NCI-H2107 (cell line): ENCODE measurements at regions not wholly inside any gene's neighbourhood (a gene's known extent, or its start where the extent isn't known, plus 50 kb on each side); places are given as distances from the start of the nearest gene placed in this dataset.
"Not testable (repeated sequence)": the region's sequence is repeated elsewhere in the genome, so short reads cannot be mapped to it uniquely, and the experiment has no call there.

Experiments
- DNase-seq: peaks from one replicate; lab custom pipeline; 2025; lab: John Stamatoyannopoulos, UW

DNA sequence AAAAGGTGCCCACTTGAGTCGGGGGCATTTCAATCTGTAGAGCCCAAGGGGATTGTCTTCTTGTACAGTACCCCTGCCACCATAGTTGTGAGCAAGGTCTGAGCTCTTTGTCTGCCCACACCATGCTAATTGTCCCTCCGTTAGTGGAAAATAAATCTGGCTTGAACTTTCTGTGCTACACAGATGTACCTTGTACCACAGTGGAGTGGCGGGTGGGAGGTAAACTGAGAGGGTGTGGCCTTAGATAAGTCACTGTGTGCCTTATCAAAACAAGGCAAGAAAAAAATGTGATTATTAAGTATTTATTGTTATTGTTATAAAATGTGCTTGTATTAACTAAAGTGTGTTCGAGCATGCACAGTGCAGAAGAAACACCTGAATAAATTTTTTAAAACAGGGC is 242.9 kb upstream of the C2CD4B start:
- DNase-seq, result no peak

DNA sequence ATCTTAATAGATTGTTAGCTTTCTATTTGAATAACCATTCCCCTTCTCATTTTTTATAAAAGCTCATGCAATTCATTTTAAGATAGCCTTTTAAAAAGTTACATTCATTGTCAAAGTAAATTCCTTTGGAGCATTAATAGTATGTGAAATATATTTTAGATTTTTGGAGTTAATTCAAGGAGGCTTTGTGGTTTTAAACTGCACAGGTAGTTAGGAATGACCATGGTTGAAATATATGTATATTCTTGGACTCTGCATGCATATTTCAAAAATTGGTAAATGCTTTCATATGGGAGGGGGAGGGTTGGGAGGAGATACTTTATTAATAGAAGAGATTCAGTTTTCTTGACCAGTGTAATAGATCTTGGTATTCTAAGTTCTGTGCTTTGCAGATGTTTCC is 244.4 kb upstream of the C2CD4B start:
- no peak for DNase-seq

DNA sequence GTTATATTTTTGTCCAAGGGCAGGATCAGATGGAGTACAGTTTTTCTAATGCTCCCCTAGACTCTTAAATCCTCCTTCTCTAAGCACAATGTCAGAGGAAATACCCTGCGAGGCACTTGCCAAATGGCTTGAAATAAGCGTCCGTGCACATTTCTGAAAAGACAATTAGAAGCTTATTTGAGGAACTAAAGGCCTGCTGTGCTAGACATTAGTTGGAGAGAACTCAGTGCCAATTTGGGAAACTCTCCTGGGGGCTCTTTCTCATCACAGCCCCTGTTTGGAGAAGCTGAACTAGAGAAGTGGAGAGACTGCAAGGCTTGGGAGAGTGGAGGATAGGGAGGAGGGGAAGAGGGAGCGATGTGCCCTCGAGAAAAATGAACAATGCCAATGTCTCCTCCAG is 247.6 kb upstream of the C2CD4B start:
- DNase-seq, result no peak

- no peak for DNase-seq
These were observed 248.1 kb upstream of the C2CD4B start for GRCh38 chr15:62413153-62413552.

DNA sequence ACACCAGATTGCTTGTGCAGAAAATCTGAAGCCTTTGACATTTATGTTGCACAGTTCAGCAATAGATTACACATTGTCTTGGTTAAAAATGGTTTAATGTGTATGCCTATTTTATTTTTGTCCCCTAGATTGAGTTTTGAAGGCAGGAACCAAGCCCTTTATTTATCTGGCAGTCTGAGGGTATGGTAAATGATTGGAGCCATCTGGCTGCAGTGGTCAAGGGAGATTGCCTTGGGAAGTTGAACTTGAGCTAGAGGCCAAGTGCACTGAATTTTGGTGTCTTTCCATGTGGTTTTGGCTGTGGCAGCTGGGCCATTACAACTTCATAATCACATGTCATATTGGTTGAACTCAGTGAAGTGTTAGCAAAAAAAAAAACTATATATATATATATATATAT is 248.7 kb upstream of the C2CD4B start:
- no peak for DNase-seq

- no peak for DNase-seq
These were observed 250.4 kb upstream of the C2CD4B start for GRCh38 chr15:62415498-62415897.

- DNase-seq, result no peak
These were observed 251.4 kb upstream of the C2CD4B start for GRCh38 chr15:62416526-62416925.

DNA sequence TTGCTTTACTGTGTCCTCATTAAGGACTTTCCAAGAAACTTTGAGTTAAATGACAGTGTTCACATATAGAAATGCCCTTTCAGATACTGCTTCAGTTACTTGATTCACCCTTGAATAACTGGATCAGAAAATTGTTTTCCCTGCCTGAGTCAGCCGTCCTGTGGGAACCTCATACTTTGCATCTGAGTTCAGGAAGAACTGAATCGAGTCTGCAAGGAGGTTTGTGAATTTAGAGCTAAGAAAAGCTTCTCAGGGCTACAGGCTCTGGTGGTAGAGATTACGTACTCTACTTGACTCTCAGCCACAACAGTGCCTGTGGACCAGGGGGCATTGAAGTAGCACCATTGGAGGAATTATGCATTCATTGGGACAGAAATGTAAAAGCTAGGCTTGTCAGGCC is 252.4 kb upstream of the C2CD4B start:
- DNase-seq, result no peak

DNA sequence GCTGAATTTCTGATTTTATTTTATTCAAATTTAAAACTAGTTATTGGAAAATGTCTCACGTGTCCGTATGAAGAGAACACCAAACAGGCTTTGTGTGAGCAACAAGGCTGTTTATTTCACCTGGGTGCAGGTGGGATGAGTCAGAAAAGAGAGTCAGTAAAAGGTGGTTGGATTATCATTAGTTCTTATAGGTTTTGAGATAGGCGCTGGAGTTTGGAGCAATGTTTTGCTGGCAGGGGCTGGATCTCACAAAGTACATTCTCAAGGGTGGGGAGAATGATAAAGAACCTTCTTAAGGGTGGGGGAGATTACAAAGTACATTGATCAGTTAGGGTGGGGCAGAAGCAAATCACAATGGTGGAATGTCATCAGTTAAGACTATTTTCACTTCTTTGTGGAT is 253.4 kb upstream of the C2CD4B start:
- not testable (repeated sequence) for DNase-seq

GRCh38 chr15:62419192-62419591 is 254.1 kb upstream of the C2CD4B start:
- DNase-seq, result no peak

DNA sequence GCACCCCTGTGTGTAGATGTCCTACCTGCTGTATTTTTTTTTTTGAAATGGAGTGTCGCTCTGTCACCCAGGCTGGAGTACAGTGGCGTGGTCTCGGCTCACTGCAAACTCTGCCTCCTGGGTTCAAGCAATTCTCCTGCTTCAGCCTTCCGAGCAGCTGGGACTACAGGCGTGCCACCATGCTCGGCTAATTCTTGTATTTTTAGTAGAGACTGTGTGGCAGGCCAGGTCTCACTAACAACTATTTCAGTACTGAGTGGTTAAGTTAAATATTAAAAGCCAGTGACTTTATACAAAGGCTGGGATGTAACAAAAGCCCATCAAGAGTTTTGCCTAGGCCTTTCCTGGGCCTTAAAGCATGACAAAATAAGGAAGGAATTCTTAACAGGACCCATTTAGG is 255.3 kb upstream of the C2CD4B start:
- not testable (repeated sequence) for DNase-seq

- no peak for DNase-seq
These were observed 256.2 kb upstream of the C2CD4B start for GRCh38 chr15:62421289-62421688.

DNA sequence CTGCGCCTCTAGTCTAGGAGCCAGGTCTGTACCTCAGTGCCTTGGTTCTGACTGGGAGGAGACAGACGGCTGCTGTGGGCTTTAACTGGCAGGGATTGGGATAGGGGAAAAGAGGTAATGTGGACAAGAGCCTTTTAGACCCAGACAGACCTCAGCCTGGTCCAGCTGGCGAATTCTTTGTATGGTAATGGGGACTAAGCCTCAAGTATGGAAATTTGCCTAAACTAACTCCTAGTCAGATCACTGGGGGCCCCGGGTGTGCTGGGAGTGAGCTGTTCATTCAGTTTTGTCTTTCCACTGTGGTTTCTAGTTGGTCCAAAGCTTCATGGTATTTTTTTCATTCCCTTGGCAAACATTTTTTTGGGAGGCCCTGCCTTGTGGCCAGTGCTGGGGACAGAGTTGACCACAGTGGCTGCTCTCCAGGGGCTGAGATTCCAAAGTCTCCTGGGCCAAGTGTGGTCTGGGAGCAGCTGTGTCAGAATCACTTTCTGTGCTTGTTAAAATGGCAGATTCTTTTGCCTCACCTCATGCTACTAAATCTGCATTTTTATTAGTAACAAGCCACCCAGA is 261.4 kb upstream of the C2CD4B start:
- DNase-seq, result no peak

GRCh38 chr15:62428259-62428658 is 263.2 kb upstream of the C2CD4B start:
- DNase-seq, result no peak

- no peak for DNase-seq
These were observed 263.9 kb upstream of the C2CD4B start for GRCh38 chr15:62428851-62429598.

- DNase-seq, result no peak
These were observed 265.0 kb upstream of the C2CD4B start for GRCh38 chr15:62430056-62430455.

DNA sequence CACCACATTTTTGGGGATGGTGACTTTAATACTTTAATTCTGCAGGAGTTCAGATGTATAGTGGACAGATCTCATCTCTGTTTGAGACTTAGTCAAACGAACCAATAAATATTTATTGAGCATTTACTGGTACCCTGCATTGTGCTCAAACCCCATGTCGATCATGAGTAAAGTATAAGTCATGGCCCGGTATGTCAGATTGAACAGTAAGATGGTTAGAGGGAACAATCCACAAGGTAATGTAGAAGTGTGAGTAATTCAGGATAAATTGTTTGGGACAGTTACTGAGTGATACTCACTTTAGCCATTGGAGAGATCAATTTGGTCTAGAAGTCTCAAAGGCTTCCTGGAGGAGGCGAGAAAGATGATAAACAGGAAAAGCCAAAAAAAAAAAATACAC is 265.5 kb upstream of the C2CD4B start:
- DNase-seq, result no peak

- DNase-seq, result no peak
These were observed 266.1 kb upstream of the C2CD4B start for GRCh38 chr15:62431008-62431797.

GRCh38 chr15:62431817-62432216 is 266.7 kb upstream of the C2CD4B start:
- no peak for DNase-seq

GRCh38 chr15:62432702-62433398 is 267.8 kb upstream of the C2CD4B start:
- DNase-seq, result no peak

DNA sequence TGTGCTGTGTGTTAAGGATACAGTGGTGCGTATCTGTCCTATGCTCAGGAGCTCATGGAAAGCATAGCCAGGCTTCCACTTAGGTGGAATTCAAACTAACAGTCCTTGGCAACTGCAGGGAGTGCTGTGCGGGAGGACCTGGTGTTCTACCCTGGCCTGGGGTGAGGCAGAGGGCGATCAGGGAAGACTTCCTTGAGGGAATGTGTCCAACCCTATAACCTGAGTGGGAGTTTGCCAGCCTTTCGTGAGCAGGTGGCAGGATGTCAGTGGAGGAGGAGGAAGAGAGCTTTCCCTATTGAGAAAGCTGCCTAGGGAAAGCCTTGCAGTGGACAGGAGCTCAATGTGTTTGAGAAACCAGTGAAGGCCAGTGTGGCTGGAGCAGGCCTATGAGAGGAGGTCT is 271.1 kb upstream of the C2CD4B start:
- DNase-seq, result no peak

DNA sequence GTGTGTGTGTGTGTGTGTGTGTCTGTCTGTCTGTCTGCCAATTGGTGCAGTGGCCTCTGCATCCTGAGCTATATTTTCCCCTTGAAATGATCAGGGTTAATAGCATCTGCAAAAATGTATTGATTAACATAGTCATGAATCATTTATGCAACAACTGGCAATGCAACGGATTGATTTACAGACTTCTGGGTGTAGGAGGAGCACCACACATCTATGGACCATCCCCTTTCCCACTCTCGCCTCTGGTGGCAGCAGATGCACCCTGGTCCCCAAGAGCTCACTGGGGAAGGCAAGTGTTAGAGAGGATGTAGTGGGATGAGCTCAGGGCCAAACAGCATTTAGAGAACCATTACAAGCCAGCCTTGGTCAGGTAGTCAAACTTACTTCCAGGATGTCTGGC is 272.7 kb upstream of the C2CD4B start:
- no peak for DNase-seq
